SK-N-SH (cell line): ENCODE measurements at regions not wholly inside any gene's neighbourhood (a gene's known extent, or its start where the extent isn't known, plus 50 kb on each side); places are given as distances from the start of the nearest gene placed in this dataset.

Experiments
- CTCF ChIA-PET: fragments of 300-600, 350-600 bp; formaldehyde crosslinking; extraction: SDS; loops from one replicate; lab custom pipeline; 2021; lab: Yijun Ruan, JAX
- POLR2A ChIA-PET: fragments of 350-600 bp; sonication (Branson Sonifier 250); formaldehyde crosslinking; extraction: SDS; loops from one replicate; lab custom pipeline; 2020; ENCODE audit warnings: antibody characterized with exemption, inconsistent platforms; lab: Yijun Ruan, JAX
- DNase-seq: peaks from one replicate; pipeline ENCODE4 v3.0.0; 2012
- H2AFZ ChIP-seq: fragments of 200-600 bp; sonication (generic); 2 replicates; pipeline ENCODE4 v1.8.1; 2016; ENCODE audit warnings: antibody characterized with exemption, mild to moderate bottlenecking, low read depth
- H3F3A ChIP-seq: fragments of 200-600 bp; sonication (generic); replicated peaks from 2 replicates; pipeline ENCODE3; 2016; ENCODE audit warnings: antibody characterized with exemption, mild to moderate bottlenecking; ENCODE audit not compliant: insufficient read depth
- H3K27ac ChIP-seq, 2 experiments: fragments of 200-500 bp in 1 of 2; fragments of 200-600 bp in 1 of 2; sonication (Bioruptor generic) in 1 of 2; sonication (generic), shearing (Covaris generic) in 1 of 2; 2 replicates each; pipeline versions ENCODE4 v1.5.1 to v1.6.1; 2014 to 2016; ENCODE audit warnings: low read depth in 2 of 2, inconsistent platforms in 1 of 2, low read length in 1 of 2, mild to moderate bottlenecking in 1 of 2, mixed read lengths in 1 of 2
- H3K27me3 ChIP-seq: fragments of 200-600 bp; sonication (generic), shearing (Covaris generic); 2 replicates; pipeline ENCODE4 v1.6.1; 2016; ENCODE audit warnings: mixed run types; ENCODE audit not compliant: insufficient read depth
- H3K36me3 ChIP-seq, 2 experiments: fragments of 200-500 bp in 1 of 2; fragments of 200-600 bp in 1 of 2; sonication (Bioruptor generic) in 1 of 2; sonication (generic) in 1 of 2; replicated peaks in 1 of 2; 2 replicates each; pipeline versions ENCODE3 to v1.5.1; 2014 to 2016; ENCODE audit warnings: low read length in 1 of 2, mild to moderate bottlenecking in 1 of 2; ENCODE audit not compliant: insufficient read depth in 2 of 2, control insufficient read depth in 1 of 2
- H3K4me1 ChIP-seq, 2 experiments: fragments of 200-500 bp in 1 of 2; fragments of 200-600 bp in 1 of 2; sonication (Bioruptor generic) in 1 of 2; sonication (generic), shearing (Covaris generic) in 1 of 2; 2 replicates each; pipeline versions ENCODE4 v1.5.1 to v1.6.1; 2014 to 2016; ENCODE audit warnings: low read depth in 1 of 2, low read length in 1 of 2, mixed run types in 1 of 2; ENCODE audit not compliant: insufficient read depth in 2 of 2, control insufficient read depth in 1 of 2
- H3K4me2 ChIP-seq: fragments of 200-600 bp; sonication (generic), shearing (Covaris generic); 2 replicates; pipeline ENCODE4 v1.6.1; 2017; ENCODE audit warnings: mixed run types
- H3K4me3 ChIP-seq, 2 experiments: fragments of 200-500 bp in 1 of 2; fragments of 200-600 bp in 1 of 2; sonication (Bioruptor generic) in 1 of 2; sonication (generic), shearing (Covaris generic) in 1 of 2; 2 replicates each; pipeline versions ENCODE4 v1.5.1 to v1.8.1; 2014 to 2016; ENCODE audit warnings: low read depth in 2 of 2, inconsistent platforms in 1 of 2, low read length in 1 of 2, mild to moderate bottlenecking in 1 of 2, mixed read lengths in 1 of 2, moderate library complexity in 1 of 2
- H3K79me2 ChIP-seq: fragments of 200-600 bp; sonication (generic); 2 replicates; pipeline ENCODE4 v1.8.1; 2017; ENCODE audit warnings: mild to moderate bottlenecking; ENCODE audit not compliant: insufficient read depth
- H3K9ac ChIP-seq: fragments of 200-600 bp; sonication (generic); 2 replicates; pipeline ENCODE4 v1.6.1; 2017; ENCODE audit warnings: mixed run types
- H3K9me2 ChIP-seq: fragments of 200-600 bp; sonication (generic); 2 replicates; pipeline ENCODE4 v1.6.1; 2017; ENCODE audit warnings: mixed run types
- H3K9me3 ChIP-seq: fragments of 200-600 bp; sonication (generic); 2 replicates; pipeline ENCODE4 v1.6.1; 2017; ENCODE audit warnings: mixed run types, mild to moderate bottlenecking, moderate library complexity
- H4K20me1 ChIP-seq: fragments of 200-600 bp; sonication (generic); 2 replicates; pipeline ENCODE4 v1.6.1; 2017; ENCODE audit warnings: mild to moderate bottlenecking, mixed run types; ENCODE audit not compliant: insufficient read depth
- CTCF ChIP-seq: fragments of 200-600 bp; sonication (generic); IDR thresholded peaks from 2 replicates; pipeline ENCODE4 v1.6.1; 2017; ENCODE audit warnings: antibody characterized with exemption, mild to moderate bottlenecking, moderate library complexity
- EP300 ChIP-seq, 2 experiments: IDR thresholded peaks; 2 replicates each; pipeline versions ENCODE4 v1.4.0 to v1.6.1; 2012; ENCODE audit warnings: borderline replicate concordance in 1 of 2, low read depth in 1 of 2, low read length in 1 of 2
- EZH2phosphoT487 ChIP-seq: fragments of 200-600 bp; sonication (generic); IDR thresholded peaks from 2 replicates; pipeline ENCODE4 v1.6.1; 2017; ENCODE audit warnings: low read depth, mixed run types, mild to moderate bottlenecking, antibody characterized with exemption, moderate library complexity, borderline replicate concordance
- GATA2 ChIP-seq: sonication (generic); formaldehyde crosslinking; IDR thresholded peaks from 2 replicates; pipeline ENCODE4 v1.5.0; 2020; ENCODE audit warnings: mild to moderate bottlenecking, missing genetic modification reagents
- IRF3 ChIP-seq: fragments of 150-350 bp; IDR thresholded peaks from 2 replicates; pipeline ENCODE4 v1.6.1; 2016; ENCODE audit warnings: mild to moderate bottlenecking, low read depth, low read length
- MXI1 ChIP-seq: IDR thresholded peaks from 2 replicates; pipeline ENCODE4 v1.6.1; 2012; ENCODE audit warnings: mild to moderate bottlenecking, low read depth, low read length, improper control_type of control experiment
- RCOR1 ChIP-seq: fragments of 150-350 bp; IDR thresholded peaks from 2 replicates; pipeline ENCODE4 v1.6.1; 2017; ENCODE audit warnings: antibody characterized with exemption, low read length
- RXRA ChIP-seq: IDR thresholded peaks from 2 replicates; pipeline ENCODE4 v1.4.0; 2012; ENCODE audit warnings: low read depth, mild to moderate bottlenecking, borderline replicate concordance
- SIN3A ChIP-seq: IDR thresholded peaks from 2 replicates; pipeline ENCODE4 v1.6.1; 2012; ENCODE audit warnings: low read depth, mild to moderate bottlenecking, low read length, moderate library complexity, borderline replicate concordance
- SMC3 ChIP-seq: IDR thresholded peaks from 2 replicates; pipeline ENCODE4 v1.6.1; 2012; ENCODE audit warnings: low read depth, low read length, improper control_type of control experiment
- TAF1 ChIP-seq: IDR thresholded peaks from 2 replicates; pipeline ENCODE4 v1.6.1; 2012; ENCODE audit warnings: low read depth, mild to moderate bottlenecking, low read length, moderate library complexity, borderline replicate concordance
- TCF12 ChIP-seq: IDR thresholded peaks from 2 replicates; pipeline ENCODE4 v1.4.0; 2012
- TEAD4 ChIP-seq: IDR thresholded peaks from 2 replicates; pipeline ENCODE4 v1.4.0; 2012; ENCODE audit warnings: mild to moderate bottlenecking, borderline replicate concordance; ENCODE audit not compliant: insufficient read depth
- ZBTB33 ChIP-seq: IDR thresholded peaks from 2 replicates; pipeline ENCODE4 v1.4.0; 2012; ENCODE audit warnings: low read depth, borderline replicate concordance
- WGBS: methylation state at CpG from one replicate; pipeline ENCODE4 v1.1.6; 2017; ENCODE audit warnings: low lambda C conversion rate; 5-methylcytosine and 5-hydroxymethylcytosine counted together
- TF ChIP-seq, protein P1 (sequence below): fragments of 150-350 bp; IDR thresholded peaks from 2 replicates; pipeline ENCODE4 v1.6.1; 2017; ENCODE audit warnings: antibody characterized with exemption, low read length, low read depth, borderline replicate concordance
- TF ChIP-seq, protein P2 (sequence below): IDR thresholded peaks from 2 replicates; pipeline ENCODE4 v1.4.0; 2012; ENCODE audit warnings: low read depth

DNA sequence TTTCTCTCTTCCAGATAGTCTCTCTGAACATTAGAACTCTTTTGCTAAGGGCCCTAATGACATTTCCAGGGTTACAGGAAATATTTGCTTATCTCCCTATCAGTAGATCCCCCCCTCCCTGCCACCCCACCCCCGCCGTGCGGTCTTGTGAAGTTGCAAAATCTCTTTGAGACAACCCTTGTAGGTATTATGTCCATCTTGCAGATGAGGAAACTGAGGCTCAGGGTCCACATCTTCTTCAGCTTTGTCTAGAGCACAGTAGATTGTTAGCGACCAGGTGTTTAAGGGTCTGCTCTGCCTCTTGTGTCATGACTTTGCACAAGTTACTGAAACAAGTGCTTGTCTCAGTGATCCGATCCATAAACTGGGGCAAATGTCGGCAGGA, 65.8 kb upstream of the GATA6 start:
- 16% methylated on average over 6 of the region's 6 CpGs for WGBS
- Histone ChIP-seq H3K27ac (no peak overlapping the region), H3K4me1 (no peaks in the 10 kb centered on the region; a peak in 1 of 4 replicates), H3F3A (no peaks in the 10 kb centered on the region), H3K9me3 (no peaks in the 10 kb centered on the region), H3K27me3 (peaks cover 18% of the 10 kb centered on the region; the same call in 1 of the 2 replicates), H3K36me3 (no peaks in the 10 kb centered on the region), H3K4me3 (no peak overlapping the region), H3K79me2 (no peaks in the 10 kb centered on the region), H4K20me1 (no peaks in the 10 kb centered on the region), H2AFZ (no peak overlapping the region), H3K9ac (no peak overlapping the region), H3K9me2 (no peaks in the 10 kb centered on the region), H3K4me2 (no peak overlapping the region)
- CTCF ChIA-PET = interaction anchor here (1.0 kb wide), 1 partner anchor 10 kb away, joined by 3 read pairs; no protein-coding TSS in a partner anchor
- DNase-seq = no peak
- no peak for TF ChIP-seq TAF1
- no peak for TF ChIP-seq EZH2phosphoT487
- no peak for TF ChIP-seq MXI1
- no peak for TF ChIP-seq RXRA
- no peak for TF ChIP-seq TCF12
- POLR2A ChIA-PET = no interaction called here

DNA sequence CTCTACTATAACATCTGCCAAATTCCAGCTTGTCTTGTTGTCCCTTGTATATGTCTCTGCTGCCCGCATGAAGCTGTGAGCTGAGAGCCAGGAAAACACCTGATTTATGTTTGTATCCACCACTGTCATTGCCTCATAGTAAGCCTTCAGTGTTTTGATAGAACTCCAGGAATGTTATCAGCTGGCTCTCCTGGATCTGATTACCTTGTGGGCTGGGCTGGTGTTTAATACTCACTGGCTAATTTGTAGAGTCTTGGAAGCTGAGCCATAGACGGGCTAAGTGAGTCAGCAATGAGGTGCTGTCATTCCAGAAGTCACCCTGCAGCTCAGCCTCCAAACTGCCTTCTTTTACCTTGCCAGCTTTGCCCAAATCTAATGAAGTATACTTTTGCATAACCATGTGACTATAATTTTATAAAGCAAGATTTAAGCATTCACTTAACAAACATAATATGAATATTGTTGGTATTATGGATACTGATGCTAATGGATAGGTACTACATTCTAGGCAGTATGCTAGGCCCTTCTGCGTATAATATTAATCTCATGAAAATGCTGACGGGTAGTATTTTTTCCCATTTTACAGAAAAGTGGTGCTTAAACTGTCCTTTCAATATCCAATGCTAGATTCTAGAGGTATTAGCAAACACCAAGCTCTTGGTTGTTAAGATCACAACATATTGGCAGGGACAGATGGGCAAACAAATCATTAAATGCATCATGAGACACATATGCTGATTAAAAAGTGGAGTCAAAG, 62.7 kb upstream of the GATA6 start:
- Histone ChIP-seq H3K36me3 (no peaks in the 10 kb centered on the region), H3F3A (no peaks in the 10 kb centered on the region), H3K9me2 (no peaks in the 10 kb centered on the region), H2AFZ (no peak overlapping the region), H3K9me3 (no peaks in the 10 kb centered on the region), H4K20me1 (no peaks in the 10 kb centered on the region), H3K27ac (no peak overlapping the region), H3K4me3 (no peak overlapping the region), H3K4me1 (no peaks in the 10 kb centered on the region; a peak in 1 of 4 replicates), H3K9ac (no peak overlapping the region), H3K27me3 (peaks cover 26% of the 10 kb centered on the region; the same call in 1 of the 2 replicates), H3K4me2 (no peak overlapping the region), H3K79me2 (no peaks in the 10 kb centered on the region)
- DNase-seq = no peak
- ChIA-PET CTCF (no interaction called here), POLR2A (no interaction called here)
- 10% methylated on average over 4 of the region's 4 CpGs for WGBS
- TF ChIP-seq EZH2phosphoT487 = no peak
- TF ChIP-seq SIN3A = no peak
- TF ChIP-seq, protein P1, sequence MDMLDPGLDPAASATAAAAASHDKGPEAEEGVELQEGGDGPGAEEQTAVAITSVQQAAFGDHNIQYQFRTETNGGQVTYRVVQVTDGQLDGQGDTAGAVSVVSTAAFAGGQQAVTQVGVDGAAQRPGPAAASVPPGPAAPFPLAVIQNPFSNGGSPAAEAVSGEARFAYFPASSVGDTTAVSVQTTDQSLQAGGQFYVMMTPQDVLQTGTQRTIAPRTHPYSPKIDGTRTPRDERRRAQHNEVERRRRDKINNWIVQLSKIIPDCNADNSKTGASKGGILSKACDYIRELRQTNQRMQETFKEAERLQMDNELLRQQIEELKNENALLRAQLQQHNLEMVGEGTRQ = no peak
- no peak for TF ChIP-seq CTCF
- no peak for TF ChIP-seq MXI1
- TF ChIP-seq SMC3 = no peak
- TF ChIP-seq, protein P2, sequence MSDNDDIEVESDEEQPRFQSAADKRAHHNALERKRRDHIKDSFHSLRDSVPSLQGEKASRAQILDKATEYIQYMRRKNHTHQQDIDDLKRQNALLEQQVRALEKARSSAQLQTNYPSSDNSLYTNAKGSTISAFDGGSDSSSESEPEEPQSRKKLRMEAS = no peak
- TF ChIP-seq RXRA = no peak
- no peak for TF ChIP-seq GATA2 (CRISPR knock-in tag)
- TF ChIP-seq IRF3 = no peak
- TF ChIP-seq RCOR1 = no peak
- TF ChIP-seq ZBTB33 = no peak
- no peak for TF ChIP-seq EP300 (IDR thresholded peaks at IDR 0.05; ENCODE audit: borderline replicate concordance in 1 of 2, low read depth in 1 of 2, low read length in 1 of 2)
- no peak for TF ChIP-seq TEAD4
- no peak for TF ChIP-seq TCF12
- TF ChIP-seq, all 33 proteins: peak for 0
